DLD1 (cell line): ENCODE measurements at regions not wholly inside any gene's neighbourhood (a gene's known extent, or its start where the extent isn't known, plus 50 kb on each side); places are given as distances from the start of the nearest gene placed in this dataset.

Experiments used
- in situ Hi-C: cut with HindIII; loops from 2 replicates; pipeline ENCODE4 v1.10.0; 2017; ENCODE audit warnings: low sequenced_read_pairs

GRCh38 chr5:168024306-168024705 is 267.1 kb upstream of the WWC1 start:
- in situ Hi-C loops = no loop called here

DNA sequence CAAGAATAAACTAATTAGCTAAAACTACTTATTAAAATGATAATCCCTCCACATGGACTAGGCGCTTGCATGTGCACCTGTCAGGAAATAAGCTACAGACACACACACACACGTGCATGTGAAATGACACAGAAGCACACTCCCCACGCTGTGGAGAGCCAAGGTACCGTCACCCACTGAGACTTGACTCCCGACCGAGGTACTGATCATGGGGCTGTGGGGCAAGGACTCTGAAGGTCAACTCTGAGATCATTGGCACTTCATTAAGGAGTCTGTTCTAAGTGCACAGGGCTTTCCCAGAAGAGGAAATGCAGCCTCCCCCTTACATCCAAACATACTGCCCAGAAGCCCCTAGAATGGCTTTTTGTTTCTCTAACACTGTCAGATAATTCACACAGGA is 264.4 kb upstream of the WWC1 start:
- in situ Hi-C loops = no loop called here

DNA sequence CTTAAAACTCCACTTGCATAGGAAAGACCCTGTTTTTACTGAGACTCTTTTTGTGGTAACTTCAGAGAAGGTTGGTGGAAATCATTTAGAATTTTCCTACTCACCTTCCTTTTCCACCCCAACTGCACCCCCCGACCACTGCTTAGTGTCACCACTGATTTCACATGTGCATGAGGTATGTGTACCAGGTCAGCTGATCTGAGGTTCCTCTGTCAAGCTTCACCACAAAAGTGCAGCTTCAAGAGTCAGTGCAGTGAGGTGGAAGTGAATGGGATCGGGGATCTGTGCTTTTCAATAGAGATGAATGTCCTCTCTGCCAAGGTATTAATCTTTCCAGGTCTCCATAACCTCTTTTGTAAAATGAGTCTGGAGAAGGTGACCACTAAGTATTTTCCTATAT is 260.5 kb upstream of the WWC1 start:
- in situ Hi-C loops = no loop called here

DNA sequence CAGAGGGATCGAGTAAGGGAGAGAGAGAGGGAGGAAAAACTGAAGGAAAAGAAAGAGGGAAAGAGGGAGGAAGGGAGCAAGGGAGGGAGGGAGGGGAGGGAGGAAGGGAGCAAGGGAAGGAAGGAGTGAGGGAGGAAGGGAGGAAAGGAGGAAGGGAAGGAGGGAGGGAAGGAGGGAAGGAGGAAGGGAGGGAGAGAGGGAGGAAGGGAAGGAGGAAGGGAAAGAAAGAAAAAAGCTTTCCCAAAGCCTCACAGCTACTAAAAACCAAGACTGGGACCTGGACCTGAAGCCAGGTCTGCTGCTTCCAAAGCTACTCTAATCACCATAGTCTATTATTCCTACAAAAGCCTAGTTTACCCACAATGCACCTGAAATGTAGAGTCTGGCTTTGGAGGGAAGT is 259.8 kb upstream of the WWC1 start:
- in situ Hi-C loops = no loop called here

DNA sequence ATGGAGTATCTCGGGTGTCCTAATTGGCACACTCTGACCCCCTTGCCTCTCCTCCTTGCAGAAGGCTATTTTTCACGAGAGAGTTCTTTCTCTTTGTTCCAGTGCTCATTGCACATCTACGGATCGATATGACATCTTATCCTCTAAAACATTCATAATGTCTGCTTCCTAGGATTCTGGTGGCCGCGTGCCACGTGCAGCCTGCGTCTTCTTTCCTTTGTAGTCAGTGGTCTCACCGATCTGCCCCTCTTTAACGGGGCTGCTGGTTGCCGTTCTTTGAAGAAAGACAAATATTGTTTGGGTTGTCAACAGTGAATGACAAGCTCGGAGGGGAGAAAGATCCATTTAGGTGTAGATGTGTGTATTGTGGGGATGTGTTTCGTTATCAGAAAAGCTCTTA is 252.4 kb upstream of the WWC1 start:
- in situ Hi-C loops = no loop called here

- in situ Hi-C loops = no loop called here
Measured at GRCh38 chr5:168039566-168040248, 251.7 kb upstream of the WWC1 start.

DNA sequence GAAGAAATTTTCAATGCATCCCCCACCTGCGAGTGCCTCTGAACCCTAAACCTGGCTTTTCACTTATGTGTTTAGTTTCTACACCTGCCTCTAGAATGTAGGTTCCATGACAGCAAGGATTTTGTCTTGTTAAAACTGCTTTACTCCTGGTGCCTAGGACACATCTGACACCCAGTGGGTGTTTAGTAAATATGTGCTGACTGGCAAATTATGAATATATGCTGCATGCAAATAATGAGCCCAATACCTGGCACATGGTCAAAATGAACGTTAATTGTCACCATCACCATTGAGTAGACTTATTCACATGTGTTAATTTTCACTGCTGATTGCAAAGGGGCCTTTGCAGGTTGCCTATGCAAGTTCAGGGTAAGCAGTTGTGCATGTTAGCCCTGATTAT is 249.9 kb upstream of the WWC1 start:
- in situ Hi-C loops = no loop called here

GRCh38 chr5:168042284-168043068 is 249.0 kb upstream of the WWC1 start:
- in situ Hi-C loops = no loop called here

DNA sequence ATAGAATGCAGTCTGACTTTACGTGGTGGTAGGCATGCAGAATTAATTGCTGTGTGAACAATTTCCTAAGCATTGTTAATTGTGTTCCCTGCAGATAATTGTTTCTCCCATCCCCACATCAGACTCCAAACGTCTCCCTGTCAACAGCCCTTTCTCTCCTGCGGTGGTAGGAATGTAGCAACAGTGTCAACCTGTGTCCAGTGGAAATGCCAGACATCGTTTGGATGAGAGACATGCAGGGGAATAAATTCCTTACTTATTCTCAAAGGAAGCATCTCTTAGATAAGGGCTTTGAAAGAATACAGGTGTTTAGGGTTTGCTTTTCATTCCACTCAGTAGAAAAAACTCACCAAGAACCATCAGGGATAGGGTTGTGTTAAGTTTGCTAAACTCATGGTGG is 245.3 kb upstream of the WWC1 start:
- in situ Hi-C loops = no loop called here

DNA sequence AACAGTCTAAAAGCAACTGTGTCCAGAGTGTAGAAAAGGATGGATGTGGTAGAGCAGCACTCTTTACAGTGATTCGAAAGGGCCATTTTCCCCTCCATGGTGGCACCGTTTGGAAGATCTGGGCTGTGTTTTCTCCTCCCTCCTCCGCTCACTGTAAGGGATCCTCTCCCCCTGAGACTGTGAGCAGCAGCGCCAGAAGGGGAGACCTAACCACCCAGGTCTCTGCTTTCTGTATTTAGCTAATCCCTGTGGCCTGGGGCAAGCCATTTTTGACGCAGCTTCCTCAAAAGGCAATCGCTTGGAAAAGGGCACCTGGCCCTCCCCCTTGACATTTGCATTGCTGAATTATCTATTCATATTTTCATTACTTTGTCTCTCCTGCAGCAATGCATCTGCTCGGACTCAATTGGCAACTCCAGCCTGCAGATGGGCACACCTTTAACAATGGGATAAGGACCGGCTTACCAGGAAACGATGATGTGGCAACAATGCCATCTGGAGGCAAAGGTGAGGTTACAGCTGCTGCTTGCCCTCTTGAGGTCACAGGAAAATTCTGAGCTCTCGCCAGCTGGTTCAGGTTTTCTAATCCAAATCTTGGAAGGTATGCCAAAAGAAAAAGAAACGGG is 244.3 kb upstream of the WWC1 start:
- in situ Hi-C loops = no loop called here

DNA sequence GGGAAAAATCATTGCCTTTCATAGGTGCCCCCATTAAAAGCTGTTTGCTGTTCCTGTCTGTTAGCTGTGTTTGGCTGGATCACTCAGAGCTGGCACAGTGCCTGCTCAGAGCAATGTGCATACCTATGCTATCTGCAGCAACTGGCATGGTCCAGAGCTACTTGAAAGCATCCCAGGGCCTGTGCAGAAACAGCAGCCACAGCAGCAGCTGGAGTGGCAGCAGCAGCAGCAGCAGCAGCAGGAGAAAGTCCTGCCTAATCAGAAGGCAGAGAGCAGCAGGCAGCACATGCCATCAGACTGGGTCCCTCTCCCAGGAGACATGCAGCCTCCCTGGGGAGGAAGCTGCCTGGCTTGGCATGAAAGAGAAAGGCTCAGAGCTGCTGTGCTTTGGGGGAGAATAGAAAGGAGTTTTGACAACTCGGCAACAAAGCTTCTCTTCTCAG is 243.8 kb upstream of the WWC1 start:
- in situ Hi-C loops = no loop called here

DNA sequence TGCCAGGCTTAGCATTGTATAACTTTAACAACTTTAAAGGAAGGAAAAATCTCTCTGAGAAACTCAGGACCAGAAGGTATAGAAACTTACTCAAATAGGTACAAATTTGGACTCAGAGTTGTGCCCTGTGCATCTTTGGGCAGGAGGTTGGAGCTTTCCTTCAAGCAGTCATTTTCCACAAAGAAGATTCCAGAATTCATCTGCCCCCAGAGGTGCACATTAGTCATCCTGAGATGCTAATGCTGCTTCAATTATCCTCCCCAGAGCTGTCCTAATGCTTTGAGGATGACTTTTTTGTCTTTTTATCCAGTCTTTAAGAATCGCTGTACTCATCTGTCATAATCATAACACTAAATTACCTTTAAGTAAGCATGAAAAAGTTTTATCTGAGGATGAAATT is 243.0 kb upstream of the WWC1 start:
- in situ Hi-C loops = no loop called here

- in situ Hi-C loops = no loop called here
Measured at GRCh38 chr5:168052686-168053085, 238.8 kb upstream of the WWC1 start.

DNA sequence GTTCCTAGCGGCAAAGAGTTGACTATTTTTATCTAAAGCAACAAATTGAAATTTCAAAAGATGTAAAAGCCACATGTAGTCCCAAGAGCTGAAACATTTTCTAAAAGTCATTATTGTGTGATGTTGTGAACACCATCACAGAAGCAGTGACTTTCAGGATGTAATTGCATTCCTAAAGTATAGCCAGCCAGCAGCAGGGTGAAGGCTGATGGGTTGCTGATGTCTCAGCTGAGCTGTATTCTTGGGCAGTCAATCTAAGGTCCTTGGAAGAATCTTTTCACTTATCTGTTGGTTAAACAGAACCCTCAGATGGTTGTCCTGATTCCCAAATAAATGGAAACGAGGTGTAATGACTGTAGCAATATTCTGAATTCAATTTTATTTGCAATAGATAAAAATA is 237.4 kb upstream of the WWC1 start:
- in situ Hi-C loops = no loop called here

DNA sequence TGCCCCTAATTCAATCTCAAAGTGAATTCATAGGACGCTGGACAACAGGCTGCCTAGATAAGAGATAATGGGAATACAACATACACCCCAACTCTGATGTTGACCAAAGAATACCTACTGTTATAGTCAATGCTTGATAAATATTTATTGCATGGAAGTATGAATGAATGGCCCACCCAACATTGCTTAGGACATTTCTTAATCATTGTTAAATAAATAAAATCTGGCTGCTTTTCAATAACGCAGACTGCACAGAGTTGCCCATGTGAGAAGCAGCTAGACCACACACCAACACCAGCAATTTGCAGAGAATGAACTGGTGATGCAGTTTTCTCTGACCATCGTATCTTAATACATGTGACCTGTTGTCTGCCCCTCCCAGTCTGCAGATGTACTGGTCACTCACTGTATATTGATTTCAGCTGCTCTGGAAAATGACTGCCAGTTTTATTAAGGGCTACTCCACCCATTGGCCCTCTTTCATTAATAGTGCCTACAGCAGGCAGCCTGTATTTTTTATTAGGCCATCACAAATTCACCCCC is 236.2 kb upstream of the WWC1 start:
- in situ Hi-C loops = no loop called here

DNA sequence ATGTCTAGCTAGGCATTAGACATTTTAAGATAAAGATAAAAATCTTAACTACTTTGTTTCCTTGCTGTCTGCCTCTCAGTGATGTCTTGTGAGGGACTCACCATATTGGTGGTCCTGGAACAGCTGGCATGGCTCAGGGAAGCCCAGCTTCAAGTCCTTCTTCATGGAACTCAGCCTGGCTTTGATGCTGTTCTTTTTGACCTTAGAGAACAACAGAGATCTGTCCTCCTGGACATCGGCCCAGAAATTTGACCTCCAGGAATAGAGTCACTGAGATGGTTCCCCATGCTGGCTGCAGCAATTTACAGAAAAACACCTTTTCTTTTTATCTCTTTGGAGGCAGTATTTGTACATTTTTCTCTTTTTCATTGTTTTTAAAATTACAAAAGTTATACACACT is 235.5 kb upstream of the WWC1 start:
- in situ Hi-C loops = no loop called here

DNA sequence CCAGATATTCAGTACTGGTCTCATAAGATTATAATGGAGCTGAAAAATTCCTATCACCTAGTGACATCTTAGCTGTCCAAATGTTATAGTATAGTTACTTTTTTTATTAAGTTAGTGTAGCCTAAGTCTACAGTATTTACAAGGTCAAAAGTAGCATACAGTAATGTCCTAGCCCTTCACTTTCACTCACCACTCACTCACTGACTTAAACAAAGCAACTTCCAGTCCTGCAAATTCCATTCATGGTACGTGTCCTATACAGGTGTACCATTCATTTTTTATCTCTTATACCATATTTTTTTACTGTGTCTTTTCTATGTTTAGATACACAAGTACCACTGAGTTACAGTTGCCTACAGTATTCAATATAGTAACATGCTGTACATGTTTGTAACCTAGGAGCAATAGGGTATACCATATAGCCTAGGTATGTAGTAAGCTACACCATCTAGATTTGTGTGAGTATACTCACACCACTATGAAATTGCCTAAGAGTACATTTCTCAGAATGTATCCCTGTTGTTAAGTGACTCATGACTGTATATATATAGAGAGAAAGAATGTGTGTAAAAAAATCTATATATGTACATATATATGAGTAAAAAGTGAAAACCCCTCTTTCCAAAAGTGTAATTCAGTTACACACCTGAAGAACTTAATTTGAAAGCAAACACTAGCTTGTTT is 234.8 kb upstream of the WWC1 start:
- in situ Hi-C loops = no loop called here

GRCh38 chr5:168057905-168058304 is 233.5 kb upstream of the WWC1 start:
- in situ Hi-C loops = no loop called here

GRCh38 chr5:168059131-168059530 is 232.3 kb upstream of the WWC1 start:
- in situ Hi-C loops = no loop called here

DNA sequence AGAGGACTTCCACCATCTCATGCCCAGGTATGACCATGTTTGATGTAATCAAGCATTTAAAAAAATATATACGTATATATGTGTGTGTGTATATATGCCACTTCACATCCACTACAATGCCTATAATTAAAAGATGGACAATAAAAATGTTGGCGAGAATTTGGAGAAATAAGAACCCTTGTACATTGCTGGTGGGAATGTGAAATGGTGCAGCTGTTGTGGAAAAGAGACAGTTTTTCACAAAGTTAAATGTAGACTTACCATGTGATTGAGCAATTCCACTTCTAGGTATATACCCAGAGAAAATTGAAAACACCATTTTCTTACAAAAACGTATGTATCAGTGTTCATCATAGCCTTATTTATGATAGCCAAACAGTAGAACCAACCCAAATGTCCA is 229.2 kb upstream of the WWC1 start:
- in situ Hi-C loops = no loop called here

GRCh38 chr5:168064457-168064856 is 227.0 kb upstream of the WWC1 start:
- in situ Hi-C loops = no loop called here
